ENCODE measurements at regions not wholly inside any gene's neighbourhood (a gene's known extent, or its start where the extent isn't known, plus 50 kb on each side); places are given as distances from the start of the nearest gene placed in this dataset.
"Not testable (repeated sequence)": the region's sequence is repeated elsewhere in the genome, so short reads cannot be mapped to it uniquely, and the experiment has no call there.

- TF ChIP-seq JUND (IDR thresholded peaks at IDR 0.05; ENCODE audit: low read depth) = no peak
- in situ Hi-C loops (cut with HindIII; ENCODE audit: low pct_unique_long_range_greater_than_20kb, low sequenced_read_pairs) = no loop called here
- no peak for DNase-seq (ENCODE audit: low read depth in 1 of 2, low spot score in 1 of 2)
Measured at GRCh38 chr11:82046778-82047177, 686.9 kb downstream of the FAM181B start.

GRCh38 chr11:82045748-82046457 lies 687.8 kb downstream of the FAM181B start:
- DNase-seq (ENCODE audit: low read depth in 1 of 2, low spot score in 1 of 2) = no peak
- no peak for TF ChIP-seq JUND (IDR thresholded peaks at IDR 0.05; ENCODE audit: low read depth)
- in situ Hi-C loops (cut with HindIII; ENCODE audit: low pct_unique_long_range_greater_than_20kb, low sequenced_read_pairs) = no loop called here

GRCh38 chr11:82043316-82043715 lies 690.3 kb downstream of the FAM181B start:
- peak in 1 of 2 experiments; percentile 8 for DNase-seq (ENCODE audit: low read depth in 1 of 2, low spot score in 1 of 2)
- TF ChIP-seq JUND (IDR thresholded peaks at IDR 0.05; ENCODE audit: low read depth) = no peak
- in situ Hi-C loops (cut with HindIII; ENCODE audit: low pct_unique_long_range_greater_than_20kb, low sequenced_read_pairs) = no loop called here

- TF ChIP-seq JUND (IDR thresholded peaks at IDR 0.05; ENCODE audit: low read depth) = no peak
- in situ Hi-C loops (cut with HindIII; ENCODE audit: low pct_unique_long_range_greater_than_20kb, low sequenced_read_pairs) = no loop called here
- DNase-seq (ENCODE audit: low read depth in 1 of 2, low spot score in 1 of 2) = no peak
Measured at GRCh38 chr11:82041764-82042163, 691.9 kb downstream of the FAM181B start.

- no peak for TF ChIP-seq JUND (IDR thresholded peaks at IDR 0.05; ENCODE audit: low read depth)
- peak in 1 of 2 experiments; percentile 38 for DNase-seq (ENCODE audit: low read depth in 1 of 2, low spot score in 1 of 2)
- in situ Hi-C loops (cut with HindIII; ENCODE audit: low pct_unique_long_range_greater_than_20kb, low sequenced_read_pairs) = no loop called here
Measured at GRCh38 chr11:82038154-82038553, 695.5 kb downstream of the FAM181B start.

GRCh38 chr11:82034527-82034926 lies 699.1 kb downstream of the FAM181B start:
- DNase-seq (ENCODE audit: low read depth in 1 of 2, low spot score in 1 of 2) = no peak
- in situ Hi-C loops (cut with HindIII; ENCODE audit: low pct_unique_long_range_greater_than_20kb, low sequenced_read_pairs) = no loop called here
- TF ChIP-seq JUND (IDR thresholded peaks at IDR 0.05; ENCODE audit: low read depth) = no peak

- DNase-seq (ENCODE audit: low read depth in 1 of 2, low spot score in 1 of 2); in situ Hi-C loops (cut with HindIII; ENCODE audit: low pct_unique_long_range_greater_than_20kb, low sequenced_read_pairs): not testable (repeated sequence)
Measured at GRCh38 chr11:82027335-82027734, 706.3 kb downstream of the FAM181B start.

GRCh38 chr11:82024760-82025159 lies 708.9 kb downstream of the FAM181B start:
- TF ChIP-seq JUND (IDR thresholded peaks at IDR 0.05; ENCODE audit: low read depth) = no peak
- in situ Hi-C loops (cut with HindIII; ENCODE audit: low pct_unique_long_range_greater_than_20kb, low sequenced_read_pairs) = no loop called here
- no peak for DNase-seq (ENCODE audit: low read depth in 1 of 2, low spot score in 1 of 2)

GRCh38 chr11:82012276-82012675 lies 721.4 kb downstream of the FAM181B start:
- in situ Hi-C loops (cut with HindIII; ENCODE audit: low pct_unique_long_range_greater_than_20kb, low sequenced_read_pairs) = no loop called here
- no peak for DNase-seq (ENCODE audit: low read depth in 1 of 2, low spot score in 1 of 2)
- TF ChIP-seq JUND (IDR thresholded peaks at IDR 0.05; ENCODE audit: low read depth) = no peak

GRCh38 chr11:82009133-82009532 lies 724.5 kb downstream of the FAM181B start:
- no peak for TF ChIP-seq JUND (IDR thresholded peaks at IDR 0.05; ENCODE audit: low read depth)
- in situ Hi-C loops (cut with HindIII; ENCODE audit: low pct_unique_long_range_greater_than_20kb, low sequenced_read_pairs) = no loop called here

GRCh38 chr11:82007521-82007920 lies 726.1 kb downstream of the FAM181B start:
- no peak for TF ChIP-seq JUND (IDR thresholded peaks at IDR 0.05; ENCODE audit: low read depth)
- no peak for DNase-seq (ENCODE audit: low read depth in 1 of 2, low spot score in 1 of 2)
- in situ Hi-C loops (cut with HindIII; ENCODE audit: low pct_unique_long_range_greater_than_20kb, low sequenced_read_pairs) = no loop called here

More at GRCh38 chr11:82009133-82009532, 724.5 kb downstream of the FAM181B start:
- DNase-seq (ENCODE audit: low read depth in 1 of 2, low spot score in 1 of 2) = no peak

GRCh38 chr11:82004537-82005213 lies 729.0 kb downstream of the FAM181B start:
- DNase-seq (ENCODE audit: low read depth in 1 of 2, low spot score in 1 of 2) = no peak
- TF ChIP-seq JUND (IDR thresholded peaks at IDR 0.05; ENCODE audit: low read depth) = no peak
- in situ Hi-C loops (cut with HindIII; ENCODE audit: low pct_unique_long_range_greater_than_20kb, low sequenced_read_pairs) = no loop called here

GRCh38 chr11:82003671-82004515 lies 729.8 kb downstream of the FAM181B start:
- DNase-seq (ENCODE audit: low read depth in 1 of 2, low spot score in 1 of 2) = no peak
- in situ Hi-C loops (cut with HindIII; ENCODE audit: low pct_unique_long_range_greater_than_20kb, low sequenced_read_pairs) = no loop called here
- TF ChIP-seq JUND (IDR thresholded peaks at IDR 0.05; ENCODE audit: low read depth) = no peak
